NCI-H2029 (cell line): ENCODE measurements at regions not wholly inside any gene's neighbourhood (a gene's known extent, or its start where the extent isn't known, plus 50 kb on each side); places are given as distances from the start of the nearest gene placed in this dataset.

ENCODE experiments used
- DNase-seq: peaks from one replicate; lab custom pipeline; 2025; lab: John Stamatoyannopoulos, UW

DNA sequence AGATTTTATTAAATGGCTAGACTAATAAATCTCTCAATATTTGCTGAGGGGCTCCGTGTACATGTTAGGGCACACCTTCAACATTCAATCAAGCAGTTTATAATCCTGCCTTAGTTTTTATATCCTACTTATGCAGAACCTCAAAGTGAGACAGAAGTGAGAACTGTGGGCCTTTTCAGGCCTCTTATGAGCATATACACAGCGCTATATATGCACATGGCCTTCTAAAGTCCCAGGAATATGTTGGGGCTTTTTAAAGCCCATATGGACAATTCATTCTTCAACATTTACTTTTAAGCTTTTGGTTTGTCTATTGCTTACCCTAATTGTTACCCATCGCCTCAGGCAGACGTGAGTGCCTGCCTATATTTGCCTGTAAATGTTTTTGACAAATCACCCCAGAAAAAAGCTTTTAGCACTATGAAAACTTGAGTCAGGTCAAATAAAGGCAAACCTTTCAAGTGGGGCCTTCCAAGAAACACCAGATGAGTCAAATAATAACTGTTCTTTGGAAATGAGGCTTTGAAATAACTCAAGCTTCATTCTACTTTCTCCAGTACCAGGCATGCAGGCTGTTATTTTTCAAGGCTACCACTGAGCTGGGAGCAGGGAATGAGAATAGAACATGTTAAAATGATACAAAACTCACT, 58.2 kb downstream of the ESM1 start:
- no peak for DNase-seq

DNA sequence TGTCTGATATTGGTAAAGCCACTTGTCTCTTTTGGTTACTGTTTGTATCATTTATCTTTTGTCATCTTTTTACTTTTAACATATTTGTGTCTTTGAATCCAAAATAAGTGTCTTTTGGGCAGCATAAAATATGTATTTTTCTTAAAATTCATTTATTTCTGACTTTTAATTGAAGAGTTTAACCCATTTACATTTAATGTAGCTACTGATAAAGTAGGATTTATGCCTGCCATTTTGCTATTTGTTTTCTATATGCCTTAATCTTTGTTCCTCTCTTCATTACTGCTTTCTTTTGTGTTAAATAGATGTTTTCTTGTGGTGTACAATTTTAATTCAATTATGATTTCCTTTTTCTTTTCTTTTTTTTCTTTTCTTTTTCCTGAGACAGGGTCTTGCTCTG, 60.9 kb downstream of the ESM1 start:
- DNase-seq: no peak

DNA sequence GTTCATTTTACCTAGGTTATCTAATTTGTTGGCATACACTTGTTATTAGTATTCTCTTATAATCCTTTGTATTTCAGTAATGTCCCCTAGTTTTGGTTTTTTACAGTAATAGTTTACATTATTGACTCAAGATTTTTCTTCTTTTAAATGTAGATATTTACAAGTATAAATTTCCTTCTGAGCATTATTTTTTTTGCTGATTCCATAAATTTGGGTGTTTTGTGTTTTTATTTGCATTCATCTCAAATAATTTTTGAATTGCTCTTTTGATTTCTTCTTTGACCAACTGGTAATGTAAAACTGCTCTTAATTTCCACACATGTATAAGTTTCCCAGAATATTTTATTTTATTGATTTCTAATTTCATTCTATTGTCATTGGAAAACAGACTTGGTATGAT, 68.1 kb downstream of the ESM1 start:
- no peak for DNase-seq

DNA sequence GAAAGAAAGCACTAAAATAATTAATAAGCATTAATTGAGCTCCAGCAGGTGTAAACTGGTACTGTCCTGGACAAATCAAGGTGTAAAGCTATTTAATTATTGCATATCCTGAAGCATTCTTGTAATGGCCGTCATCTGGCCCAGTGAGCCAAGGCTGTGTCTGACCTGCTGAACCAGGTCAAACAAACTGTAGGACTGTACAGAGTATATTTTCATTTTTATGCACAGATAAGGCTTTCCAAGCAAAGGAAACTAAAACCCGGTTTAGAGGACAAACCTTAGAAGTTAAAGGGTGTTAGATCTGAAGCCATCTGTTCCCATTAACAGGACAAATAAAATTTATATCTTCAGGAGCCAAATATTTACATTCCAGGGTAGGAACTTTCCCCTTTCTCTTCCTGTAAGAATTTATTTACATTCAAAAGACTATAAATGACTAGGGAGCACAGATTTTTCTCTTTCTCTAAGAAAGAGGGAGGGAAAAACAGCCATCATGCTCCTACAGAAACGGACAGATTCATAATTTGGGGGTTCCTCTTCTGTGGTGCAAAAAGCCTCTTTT, 69.8 kb downstream of the ESM1 start:
- DNase-seq: no peak

DNA sequence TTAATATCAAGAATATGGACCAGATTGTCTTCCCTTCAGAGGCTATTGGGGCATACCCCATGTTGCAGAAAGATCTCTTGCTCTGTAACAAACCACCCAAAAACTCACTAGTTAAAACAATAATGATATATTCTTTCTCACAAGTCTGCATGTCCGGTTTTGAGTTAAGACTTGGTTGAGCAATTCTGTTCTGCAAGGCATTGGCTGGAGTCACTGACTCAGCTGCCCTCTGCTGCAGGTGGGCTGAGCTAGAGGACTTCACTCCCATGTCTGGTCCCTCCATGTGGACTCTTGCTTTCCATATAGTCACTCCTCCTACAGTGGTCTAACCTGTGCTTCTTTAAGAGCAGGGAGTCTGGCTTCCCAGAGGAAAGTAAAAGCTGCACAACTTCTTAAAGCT, 73.4 kb downstream of the ESM1 start:
- no peak for DNase-seq

DNA sequence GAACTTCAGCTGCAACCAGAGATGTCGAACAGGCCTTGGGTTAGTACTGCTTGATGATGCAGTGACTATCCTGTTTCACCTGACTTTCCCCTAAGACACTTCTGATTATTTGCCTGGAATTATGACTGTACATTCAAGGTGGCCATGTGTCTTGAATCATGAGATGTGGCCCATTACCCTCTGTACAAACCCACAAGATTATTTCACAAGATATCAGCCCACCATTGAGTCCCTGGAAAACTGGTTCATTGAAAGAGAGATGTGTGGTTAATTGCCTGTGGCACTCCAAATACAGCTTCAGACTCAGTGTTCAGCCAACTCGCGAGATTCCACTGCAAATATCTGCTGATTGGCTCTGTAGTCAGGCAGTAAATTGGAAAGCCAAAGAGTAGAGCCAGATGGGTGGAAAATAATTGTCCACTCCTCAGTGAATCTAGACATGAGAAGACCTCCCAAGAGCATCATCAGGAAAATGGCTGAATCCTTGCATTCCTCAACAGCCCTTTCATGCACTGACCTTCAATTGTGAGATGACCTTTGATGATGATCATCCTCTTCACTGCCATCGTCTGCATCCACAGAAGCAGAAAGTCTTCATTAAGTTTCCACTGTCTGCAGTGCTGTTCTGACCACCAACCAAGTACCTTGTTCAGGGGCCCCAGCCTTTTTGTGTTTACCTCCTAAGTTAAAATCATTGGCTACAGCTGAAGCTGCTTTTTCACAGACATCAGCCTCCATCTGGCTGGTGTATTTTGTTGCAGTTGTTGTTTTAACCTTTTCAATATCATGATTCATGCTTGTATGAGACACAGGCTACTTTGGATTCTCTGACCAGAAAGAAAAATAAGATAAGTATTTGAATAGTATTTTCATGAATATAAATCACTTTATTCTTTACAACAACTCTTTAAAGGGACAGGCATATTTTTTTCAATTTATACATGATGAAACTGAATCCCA, 75.2 kb downstream of the ESM1 start:
- DNase-seq: no peak

DNA sequence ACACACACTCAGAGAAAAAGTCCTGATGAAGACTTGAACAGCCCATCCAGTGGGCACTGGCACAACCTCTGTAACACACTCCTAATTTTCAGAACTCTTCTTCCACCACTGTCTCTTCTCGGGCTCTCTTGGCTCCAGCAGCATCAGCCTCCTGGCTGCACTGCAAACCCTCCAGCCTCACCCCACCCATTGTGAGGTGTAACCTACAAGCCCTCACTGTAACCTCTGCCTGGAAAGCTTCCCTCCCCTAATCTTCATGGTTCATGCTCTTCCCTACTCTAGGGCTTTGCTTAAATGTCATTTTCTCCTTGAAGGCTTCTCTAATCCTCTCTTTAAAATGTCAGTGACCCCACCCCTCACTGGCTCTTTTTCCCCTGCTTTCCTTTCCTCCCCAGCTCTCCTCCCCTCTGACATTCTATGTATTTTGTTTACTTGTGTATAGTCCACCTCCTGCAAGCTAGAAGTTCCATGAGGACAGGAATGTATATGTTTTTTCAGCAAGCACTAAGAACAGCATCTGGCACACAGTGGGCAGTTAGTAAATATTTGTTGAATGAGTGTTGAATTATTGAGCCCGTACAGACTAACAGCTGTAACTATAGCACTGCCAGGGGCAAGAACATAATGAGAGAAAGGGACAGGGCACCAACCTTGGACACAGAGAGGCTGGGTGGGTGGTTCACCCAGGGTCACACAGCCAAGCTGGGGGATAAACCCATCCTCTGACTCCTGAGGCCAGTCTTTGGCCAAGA, 76.4 kb downstream of the ESM1 start:
- no peak for DNase-seq

DNA sequence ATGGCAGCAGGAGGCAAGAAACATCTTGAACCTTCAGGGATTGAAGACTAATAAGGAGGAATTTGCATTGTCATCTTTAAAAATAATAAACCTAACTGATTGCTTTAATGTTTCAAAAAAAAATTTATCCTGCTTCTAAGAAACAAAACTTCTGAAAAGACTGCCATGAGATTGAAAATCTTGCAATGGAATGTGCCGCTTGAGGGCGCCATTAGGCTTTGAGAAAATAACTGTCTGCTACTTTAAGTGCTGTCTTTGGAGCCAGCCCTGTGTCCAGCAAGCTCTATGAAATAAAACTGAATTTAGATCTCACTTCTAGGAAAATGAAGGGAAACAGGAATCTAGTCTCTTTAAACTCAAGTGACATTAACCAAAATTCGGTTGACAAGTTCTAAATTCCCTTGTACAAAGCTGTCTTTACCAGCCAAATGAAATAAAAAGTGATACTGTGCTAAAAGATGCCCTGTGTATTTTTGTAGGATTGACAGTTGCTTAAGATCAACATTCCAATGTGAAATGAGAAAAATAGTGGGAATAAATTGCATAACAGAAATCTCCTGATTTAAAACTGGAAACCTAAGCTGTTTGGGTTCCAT, 79.4 kb downstream of the ESM1 start:
- peak; percentile 47 for DNase-seq

DNA sequence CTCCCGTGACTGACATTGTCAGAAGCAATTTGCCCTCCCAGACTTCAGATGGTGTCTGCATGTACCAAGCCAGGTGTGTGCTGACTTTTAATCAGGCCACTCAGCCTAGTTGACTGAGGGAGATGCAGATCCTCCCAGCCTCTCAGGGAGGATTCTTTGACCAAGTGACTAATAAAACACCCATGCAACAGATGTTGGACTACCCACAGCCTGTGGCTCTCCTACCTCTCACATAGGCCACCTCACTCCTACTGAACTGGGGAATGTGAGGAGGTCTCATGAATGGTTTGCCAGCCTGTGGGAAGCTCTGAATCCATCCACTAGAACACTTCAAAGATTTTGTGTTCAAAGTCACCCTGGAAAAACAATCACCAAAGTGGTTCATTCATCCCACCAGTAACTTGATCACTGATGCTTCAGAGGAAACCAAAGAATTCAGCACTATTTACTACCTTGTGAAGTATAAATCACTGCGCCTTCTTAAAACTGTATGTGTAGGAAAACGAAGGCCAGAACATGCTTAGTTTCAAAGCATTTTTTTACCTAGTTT, 80.1 kb downstream of the ESM1 start:
- no peak for DNase-seq

DNA sequence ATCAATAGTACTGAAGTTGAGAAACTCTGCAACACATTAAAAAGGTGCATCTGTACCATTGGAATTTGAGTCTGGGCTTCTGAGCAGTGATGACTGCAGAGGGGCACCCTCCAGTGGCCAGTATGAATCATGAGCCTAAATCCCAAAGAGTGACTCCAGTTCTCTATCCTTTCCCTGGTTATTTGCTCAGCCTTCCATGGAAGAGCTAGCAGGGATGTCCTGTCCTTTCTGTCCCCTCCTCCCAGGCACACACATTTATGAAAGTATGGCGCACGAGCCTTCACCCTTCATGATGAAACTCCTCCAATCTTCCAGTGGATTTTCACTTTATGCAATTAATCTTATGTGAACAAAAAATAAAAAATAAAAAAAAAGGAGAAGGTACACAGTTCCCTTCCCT, 81.0 kb downstream of the ESM1 start:
- no peak for DNase-seq

DNA sequence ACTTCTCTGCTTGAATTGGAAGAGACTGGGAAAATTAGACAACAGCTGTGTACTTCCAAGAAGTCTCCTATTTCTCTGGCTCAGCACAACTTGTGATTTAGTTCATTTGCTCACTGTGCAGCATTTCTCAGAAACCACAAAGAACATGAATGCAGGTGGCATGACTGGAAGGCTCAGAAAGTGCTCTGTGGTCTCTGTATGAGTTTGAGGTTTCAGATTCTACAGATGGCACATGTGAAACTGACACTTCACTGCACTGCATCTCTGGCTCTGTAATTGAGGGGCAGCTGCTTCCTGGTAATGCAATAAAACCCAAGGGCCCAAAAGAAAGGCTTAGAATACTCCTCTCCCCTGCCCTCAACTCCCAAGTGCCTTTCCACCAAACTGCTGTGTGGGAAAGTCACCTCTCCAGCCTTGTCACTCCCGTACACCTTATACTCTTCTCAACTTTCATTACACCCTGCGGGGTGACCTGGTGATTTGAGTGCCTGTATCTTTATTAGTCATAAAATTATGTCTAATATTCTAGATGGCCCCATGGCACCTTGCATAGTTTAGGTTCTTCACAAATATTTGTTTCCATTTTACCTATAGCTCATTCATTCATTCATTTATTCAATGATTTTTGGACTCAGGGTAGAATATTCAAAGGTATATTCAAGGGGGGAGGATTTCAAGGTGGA, 82.5 kb downstream of the ESM1 start:
- peak; percentile 11 for DNase-seq

DNA sequence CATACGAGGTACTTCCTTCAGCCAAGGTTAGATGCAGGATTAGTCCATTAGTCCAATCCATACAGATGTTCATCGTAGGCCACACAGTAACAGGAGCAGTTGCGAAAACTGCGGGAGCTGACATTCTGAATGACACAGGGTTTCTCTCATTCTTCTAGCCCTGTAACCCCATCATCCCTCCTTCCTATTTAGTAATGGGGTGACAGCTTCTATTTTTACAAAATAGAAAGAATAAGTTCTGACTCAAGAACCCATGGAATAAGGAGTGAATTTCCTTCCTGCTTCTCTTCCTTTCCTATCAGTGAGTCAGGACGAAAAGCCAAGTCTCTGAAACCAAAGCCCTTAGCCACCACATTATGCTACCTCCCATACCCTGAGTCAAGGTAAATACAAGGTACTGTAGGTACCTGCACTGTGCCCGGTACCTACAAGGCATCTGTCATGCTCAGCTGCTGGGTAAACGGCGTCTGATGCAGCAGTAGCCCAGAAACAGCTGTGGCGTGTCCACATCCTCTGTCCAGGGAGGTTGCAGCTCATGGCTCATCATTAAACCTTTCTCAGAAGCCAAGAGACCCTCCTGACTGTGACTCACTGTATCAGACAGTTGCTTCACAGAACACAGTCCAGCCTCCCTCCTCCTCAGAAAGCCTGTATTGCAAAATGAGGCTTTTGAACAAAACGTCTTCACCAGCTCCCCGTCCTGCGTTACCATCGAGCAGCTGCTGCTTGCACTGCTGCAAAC, 84.2 kb downstream of the ESM1 start:
- DNase-seq: no peak

DNA sequence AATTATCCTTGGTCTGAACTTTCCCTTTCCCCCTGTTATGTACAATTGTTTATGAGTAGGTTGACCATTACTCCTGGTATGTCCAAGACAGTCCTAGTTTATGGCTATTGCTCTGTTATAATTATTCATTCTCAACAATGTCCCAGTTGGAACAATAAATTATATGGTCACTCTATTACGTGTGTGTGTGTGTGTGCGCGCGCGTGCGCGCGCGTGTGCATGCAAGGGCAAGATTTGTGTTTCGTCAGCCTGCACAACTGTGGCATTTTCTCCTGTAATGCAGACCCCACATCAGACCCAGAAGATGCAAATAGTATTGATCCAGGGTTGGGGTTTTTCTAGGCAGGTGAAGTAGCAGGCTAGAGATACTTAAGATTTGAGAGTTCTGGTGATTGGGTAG, 88.4 kb downstream of the ESM1 start:
- DNase-seq: no peak

DNA sequence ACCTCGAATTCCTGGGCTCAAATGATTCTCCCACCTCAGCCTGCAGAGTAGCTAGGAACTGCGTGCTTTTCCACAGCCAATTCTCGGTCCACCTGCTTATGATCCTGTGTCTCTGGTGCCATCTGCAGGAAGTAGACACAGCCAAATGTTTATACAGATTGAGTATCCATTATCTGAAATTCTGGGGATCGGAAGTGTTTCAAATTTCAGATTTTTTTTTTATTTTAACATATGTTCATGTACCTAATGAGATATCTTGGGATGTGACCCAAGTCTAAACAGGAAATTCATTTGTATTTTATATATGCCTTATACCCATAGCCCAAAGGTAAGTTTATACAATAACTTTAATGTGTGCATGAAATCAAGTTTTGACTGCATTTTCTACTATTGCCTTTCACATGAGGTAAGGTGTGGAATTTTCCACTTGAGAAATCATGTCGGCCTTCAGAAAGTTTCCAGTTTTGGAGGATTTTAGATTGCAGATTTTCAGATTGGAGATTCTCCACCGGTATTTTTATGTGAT, 89.5 kb downstream of the ESM1 start:
- peak; percentile 34 for DNase-seq

DNA sequence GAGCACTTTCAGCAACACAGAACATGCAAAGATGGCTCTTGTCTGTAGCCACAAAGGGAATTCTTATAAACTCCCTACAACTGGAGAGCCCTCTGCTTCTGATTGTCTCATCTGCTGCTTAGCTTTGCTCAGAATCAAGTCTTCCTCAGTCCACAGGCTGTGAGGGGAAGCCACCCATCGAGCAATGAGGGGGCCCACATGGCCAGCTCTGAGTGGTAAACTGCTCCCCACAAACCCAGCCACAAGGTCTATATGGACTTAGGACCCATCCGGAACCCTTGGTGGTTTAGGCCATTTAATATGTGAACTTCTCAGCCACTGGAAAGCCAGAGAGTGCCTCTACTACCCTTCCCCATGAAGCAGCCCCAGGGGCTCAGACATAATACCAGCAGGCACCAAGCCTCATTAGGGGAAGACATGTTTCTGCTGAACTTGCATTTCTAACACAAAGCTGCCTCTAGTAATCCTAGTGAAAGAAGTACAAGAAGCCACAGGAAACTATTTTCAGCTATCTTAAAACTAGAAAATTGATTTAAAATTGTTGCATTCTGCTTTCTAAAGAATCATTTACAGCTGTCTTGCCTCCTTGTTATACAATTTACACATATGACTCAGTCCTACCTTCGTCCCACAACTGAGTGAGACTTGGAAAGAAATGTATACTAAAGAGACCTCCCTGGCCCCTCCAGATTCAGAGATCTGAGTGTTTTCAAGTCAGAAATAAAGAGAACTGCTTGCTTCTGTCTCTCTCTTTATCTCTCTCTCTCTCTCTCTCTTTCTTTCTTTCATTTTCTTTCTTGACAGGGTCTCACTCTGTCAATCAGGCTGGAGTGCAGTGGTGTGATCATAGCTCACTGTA, 90.2 kb downstream of the ESM1 start:
- no peak for DNase-seq

DNA sequence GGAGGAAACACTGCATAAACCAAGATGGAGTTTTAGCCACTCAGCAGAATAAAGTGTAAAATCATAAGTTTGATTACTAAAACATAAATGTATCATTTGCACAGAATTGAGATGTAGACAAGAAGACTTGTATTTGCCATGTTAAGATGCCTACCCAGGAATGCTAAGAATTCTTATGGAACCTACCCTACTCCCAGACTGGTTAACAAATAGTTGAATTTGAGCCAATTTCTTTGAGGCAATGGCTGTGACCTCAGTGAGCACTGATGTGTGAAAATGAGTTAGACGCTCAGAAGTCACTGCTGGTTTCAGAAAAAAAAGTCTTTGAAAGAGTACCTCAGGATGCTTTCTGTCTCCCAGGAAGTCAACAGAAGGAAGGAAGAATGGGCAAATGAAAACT, 95.6 kb downstream of the ESM1 start:
- no peak for DNase-seq

DNA sequence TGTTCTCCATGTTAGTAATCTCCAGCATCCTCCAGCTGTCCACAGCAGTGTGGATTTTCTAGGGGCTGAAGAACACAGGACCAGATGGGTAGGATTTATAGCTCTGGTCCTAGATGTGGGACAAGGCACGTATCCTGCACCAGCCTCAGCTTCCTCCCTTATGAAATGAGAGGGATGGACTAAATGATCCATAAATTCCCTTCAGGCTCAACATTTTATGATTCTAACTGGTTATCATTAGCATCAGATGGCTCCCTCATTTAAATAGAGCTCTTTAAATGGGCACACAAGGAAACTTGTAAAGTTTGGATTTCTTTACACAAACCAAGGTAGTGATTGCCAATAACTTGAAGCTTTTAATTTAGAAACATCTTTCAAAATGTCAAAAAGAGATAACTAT, 97.7 kb downstream of the ESM1 start:
- DNase-seq: no peak

DNA sequence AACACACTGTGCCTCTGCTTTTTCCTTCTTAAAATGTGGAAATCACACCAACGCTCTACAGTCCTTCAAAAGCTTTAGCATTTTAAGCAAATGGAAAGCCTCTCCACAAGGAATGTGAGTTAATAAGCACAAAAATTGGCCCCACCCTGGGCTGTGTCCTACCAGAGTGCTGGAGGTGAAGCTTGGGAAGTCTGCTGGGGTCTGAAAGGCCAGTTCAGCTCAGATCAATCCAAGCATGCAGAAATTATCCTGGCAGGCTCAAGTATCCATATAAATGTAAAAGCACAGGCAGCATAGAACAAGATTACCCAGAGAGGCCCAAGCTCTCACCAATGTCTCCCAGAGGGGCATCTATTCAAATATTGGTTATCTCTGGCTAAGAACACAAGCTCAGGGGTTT, 98.5 kb downstream of the ESM1 start:
- DNase-seq: no peak

DNA sequence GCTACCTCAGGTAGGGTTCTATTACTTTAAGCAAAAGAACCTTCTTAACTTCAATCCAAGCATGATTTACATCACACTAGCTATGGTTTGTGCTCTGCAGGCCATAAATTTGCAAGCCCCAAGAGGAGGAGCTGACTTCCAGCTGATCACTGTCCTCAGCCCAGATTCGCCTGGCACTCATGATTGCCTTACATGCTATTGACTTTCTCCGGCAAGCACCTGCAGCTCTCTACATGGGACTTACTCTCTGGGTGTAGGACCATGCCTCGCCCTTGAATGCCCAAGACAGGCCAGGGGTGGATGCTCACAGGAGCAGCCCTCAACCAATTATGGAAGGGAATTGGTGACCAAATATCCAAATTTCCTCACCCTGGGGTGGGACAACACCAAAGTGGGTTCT, 99.8 kb downstream of the ESM1 start:
- DNase-seq: no peak
